AG04450 (cell line): ENCODE measurements at regions not wholly inside any gene's neighbourhood (a gene's known extent, or its start where the extent isn't known, plus 50 kb on each side); places are given as distances from the start of the nearest gene placed in this dataset.

Experiments
- CTCF ChIA-PET: fragments of 300-600, 350-600 bp; formaldehyde crosslinking; extraction: SDS; loops from one replicate; lab custom pipeline; 2022; ENCODE audit warnings: antibody characterized with exemption, inconsistent platforms; lab: Charles Lee
- POLR2A ChIA-PET: fragments of 350-600 bp; formaldehyde crosslinking; extraction: SDS; loops from one replicate; lab custom pipeline; 2021; ENCODE audit warnings: antibody characterized with exemption, inconsistent platforms; lab: Yijun Ruan, JAX
- DNase-seq: peaks from one replicate; pipeline ENCODE4 v3.0.0-alpha.2; 2011; ENCODE audit warnings: low read depth, low spot score
- H3K27ac ChIP-seq: one replicate; pipeline ENCODE4 v1.5.1; 2012; ENCODE audit warnings: low read depth, low read length, control low read depth
- H3K27me3 ChIP-seq: one replicate; pipeline ENCODE4 v1.6.0; 2012; ENCODE audit warnings: low read length; ENCODE audit not compliant: control insufficient read depth, insufficient read depth
- H3K4me3 ChIP-seq: 2 replicates; pipeline ENCODE4 v1.5.1; 2011; ENCODE audit warnings: mild to moderate bottlenecking, low read depth, low read length, control low read depth
- H3K9me3 ChIP-seq: 2 replicates; pipeline ENCODE4 v1.5.1; 2012; ENCODE audit warnings: low read length; ENCODE audit not compliant: control insufficient read depth, insufficient read depth
- TF ChIP-seq, protein P1 (sequence below): IDR thresholded peaks from 2 replicates; pipeline ENCODE4 v1.5.1; 2011; ENCODE audit warnings: low read depth, low read length, control low read depth, inconsistent platforms

DNA sequence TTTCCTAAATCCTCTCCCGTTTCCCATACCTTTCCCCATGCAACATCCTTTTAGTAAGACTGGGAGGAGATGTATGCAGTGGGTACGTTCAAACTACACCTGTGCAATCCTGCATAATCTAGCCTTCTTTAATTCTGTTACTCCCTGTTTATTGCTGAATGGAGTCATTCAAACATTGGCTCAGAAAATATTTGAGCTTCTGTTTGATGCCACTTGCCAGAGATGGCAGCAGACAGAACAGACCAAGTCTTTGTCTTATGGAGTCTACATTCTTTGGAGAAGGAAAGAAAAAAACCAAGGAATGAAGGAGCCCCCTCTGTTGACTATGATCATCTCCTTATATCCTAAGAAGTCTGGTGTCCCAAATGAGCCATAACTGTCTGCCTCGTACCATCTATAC is 288.8 kb downstream of the HAPSTR1 start:
- Histone ChIP-seq H3K9me3 (peaks cover 16% of the 10 kb centered on the region), H3K27me3 (no peaks in the 10 kb centered on the region), H3K27ac (no peak overlapping the region), H3K4me3 (no peak overlapping the region)
- ChIA-PET CTCF (no interaction called here), POLR2A (no interaction called here)
- no peak for DNase-seq
- TF ChIP-seq, protein P1, sequence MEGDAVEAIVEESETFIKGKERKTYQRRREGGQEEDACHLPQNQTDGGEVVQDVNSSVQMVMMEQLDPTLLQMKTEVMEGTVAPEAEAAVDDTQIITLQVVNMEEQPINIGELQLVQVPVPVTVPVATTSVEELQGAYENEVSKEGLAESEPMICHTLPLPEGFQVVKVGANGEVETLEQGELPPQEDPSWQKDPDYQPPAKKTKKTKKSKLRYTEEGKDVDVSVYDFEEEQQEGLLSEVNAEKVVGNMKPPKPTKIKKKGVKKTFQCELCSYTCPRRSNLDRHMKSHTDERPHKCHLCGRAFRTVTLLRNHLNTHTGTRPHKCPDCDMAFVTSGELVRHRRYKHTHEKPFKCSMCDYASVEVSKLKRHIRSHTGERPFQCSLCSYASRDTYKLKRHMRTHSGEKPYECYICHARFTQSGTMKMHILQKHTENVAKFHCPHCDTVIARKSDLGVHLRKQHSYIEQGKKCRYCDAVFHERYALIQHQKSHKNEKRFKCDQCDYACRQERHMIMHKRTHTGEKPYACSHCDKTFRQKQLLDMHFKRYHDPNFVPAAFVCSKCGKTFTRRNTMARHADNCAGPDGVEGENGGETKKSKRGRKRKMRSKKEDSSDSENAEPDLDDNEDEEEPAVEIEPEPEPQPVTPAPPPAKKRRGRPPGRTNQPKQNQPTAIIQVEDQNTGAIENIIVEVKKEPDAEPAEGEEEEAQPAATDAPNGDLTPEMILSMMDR, result no peak

DNA sequence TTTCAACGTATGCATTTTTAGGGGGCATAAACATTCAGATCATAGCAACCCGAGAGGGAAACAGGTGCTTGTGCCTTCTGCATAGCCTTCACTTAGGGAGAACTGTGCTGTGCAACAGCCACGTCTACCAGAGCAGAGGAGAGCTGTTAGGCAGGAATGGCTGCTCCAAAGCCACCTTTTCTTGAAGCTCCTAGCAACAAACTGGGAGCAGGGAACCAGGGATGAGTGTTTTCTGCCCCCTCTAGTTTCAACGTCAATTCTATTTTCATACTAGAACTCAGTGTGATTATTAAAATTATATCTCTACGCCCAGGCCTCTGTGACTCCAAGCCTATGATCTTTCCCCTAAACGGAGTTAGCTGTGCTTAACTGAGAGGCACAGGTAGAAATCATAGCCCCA is 290.0 kb downstream of the HAPSTR1 start:
- POLR2A ChIA-PET, result no interaction called here
- no peak overlapping the region for H3K27ac ChIP-seq
- H3K9me3 ChIP-seq, result peaks cover 16% of the 10 kb centered on the region
- DNase-seq, result no peak
- TF ChIP-seq, protein P1, result no peak
- no peaks in the 10 kb centered on the region for H3K27me3 ChIP-seq
- H3K4me3 ChIP-seq, result no peak overlapping the region
- CTCF ChIA-PET, result no interaction called here

GRCh38 chr16:9381905-9382304 is 290.5 kb downstream of the HAPSTR1 start:
- no peak overlapping the region for H3K27ac ChIP-seq

DNA sequence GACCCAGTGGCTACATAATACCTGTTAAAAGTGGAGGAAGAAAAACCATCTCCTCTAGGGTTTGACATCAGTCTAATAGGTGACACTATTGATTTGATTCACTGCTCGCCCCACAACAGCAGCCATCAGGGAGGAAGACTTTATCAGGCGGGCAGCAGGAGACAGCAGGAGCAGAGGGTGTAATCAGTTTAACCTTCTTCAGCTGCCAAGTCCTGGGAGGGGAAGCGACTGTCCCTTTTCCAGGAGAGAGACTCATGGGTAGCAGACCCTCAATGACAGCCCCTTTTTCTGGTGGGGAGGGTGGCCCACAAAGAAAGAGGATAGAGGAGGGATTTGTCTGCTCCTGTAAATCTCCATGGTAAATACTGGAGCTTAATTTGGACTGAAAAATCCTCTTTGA is 291.8 kb downstream of the HAPSTR1 start:
- H3K9me3 ChIP-seq, result peaks cover 14% of the 10 kb centered on the region; the same call in 1 of the 2 replicates
- no peak for DNase-seq
- H3K27ac ChIP-seq, result no peak overlapping the region
- H3K4me3 ChIP-seq, result no peak overlapping the region
- TF ChIP-seq, protein P1, result no peak
- H3K27me3 ChIP-seq, result no peaks in the 10 kb centered on the region
- ChIA-PET CTCF (no interaction called here), POLR2A (no interaction called here)

More at GRCh38 chr16:9381905-9382304, 290.5 kb downstream of the HAPSTR1 start:
- DNase-seq, result no peak
- CTCF ChIA-PET, result no interaction called here
- POLR2A ChIA-PET, result no interaction called here
- H3K27me3 ChIP-seq, result no peaks in the 10 kb centered on the region
- no peak overlapping the region for H3K4me3 ChIP-seq
- TF ChIP-seq, protein P1, result no peak
- H3K9me3 ChIP-seq, result peaks cover 16% of the 10 kb centered on the region

DNA sequence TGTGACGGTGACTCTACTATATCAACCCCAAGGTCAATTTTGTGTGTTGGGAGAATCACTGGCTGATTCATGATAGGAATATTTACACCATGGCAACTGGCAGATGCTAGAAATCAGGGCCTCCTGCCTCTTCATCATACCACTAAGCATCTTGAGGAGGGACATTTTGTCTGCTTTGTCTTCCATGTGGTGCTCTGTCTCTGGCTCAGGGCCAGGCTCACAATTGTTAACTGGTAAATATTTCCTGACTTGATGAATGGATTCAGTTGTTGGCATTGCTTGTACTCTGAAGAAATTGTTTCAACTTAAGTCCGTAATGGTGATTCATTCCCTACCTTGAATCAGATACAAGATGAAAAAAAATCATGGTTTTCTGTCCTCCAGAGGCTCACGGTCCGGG is 292.7 kb downstream of the HAPSTR1 start:
- Histone ChIP-seq H3K27ac (no peak overlapping the region), H3K9me3 (peaks cover 14% of the 10 kb centered on the region; the same call in 1 of the 2 replicates), H3K27me3 (no peaks in the 10 kb centered on the region), H3K4me3 (no peak overlapping the region)
- DNase-seq, result no peak
- POLR2A ChIA-PET, result no interaction called here
- TF ChIP-seq, protein P1, result no peak
- CTCF ChIA-PET, result no interaction called here
